ENCODE measurements at regions not wholly inside any gene's neighbourhood (a gene's known extent, or its start where the extent isn't known, plus 50 kb on each side); places are given as distances from the start of the nearest gene placed in this dataset.
"Not testable (repeated sequence)": the region's sequence is repeated elsewhere in the genome, so short reads cannot be mapped to it uniquely, and the experiment has no call there.

DNA sequence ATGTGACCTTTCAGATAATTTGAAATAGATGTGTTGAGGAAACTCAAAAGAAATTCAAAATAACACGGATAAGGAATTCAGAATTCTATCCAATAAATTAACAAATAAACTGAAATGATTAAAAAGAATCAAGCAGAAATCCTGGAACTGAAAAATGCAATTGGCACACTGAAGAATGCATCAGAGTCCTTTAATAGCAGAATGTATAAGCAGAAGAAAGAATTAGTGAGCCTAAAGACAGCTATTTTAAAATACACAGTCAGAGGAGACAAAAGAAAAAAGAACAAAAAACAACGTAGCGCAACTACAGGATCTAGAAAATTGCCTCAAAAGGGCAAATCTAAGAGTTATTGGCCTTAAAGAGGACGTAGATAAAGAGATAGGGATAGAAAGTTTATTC is 99.6 kb upstream of the SAMSN1 start:
- H3K4me3 ChIP-seq, result no peak overlapping the region
- H3K27ac ChIP-seq, result no peak overlapping the region
- no peaks in the 10 kb centered on the region for H3K36me3 ChIP-seq
- peaks cover 5% of the 10 kb centered on the region for H3K9me3 ChIP-seq
- H3K4me1 ChIP-seq (ENCODE audit: control insufficient read depth in 1 of 2, low read depth in 2 of 2), result no peaks in the 10 kb centered on the region
- TF ChIP-seq, protein P1, sequence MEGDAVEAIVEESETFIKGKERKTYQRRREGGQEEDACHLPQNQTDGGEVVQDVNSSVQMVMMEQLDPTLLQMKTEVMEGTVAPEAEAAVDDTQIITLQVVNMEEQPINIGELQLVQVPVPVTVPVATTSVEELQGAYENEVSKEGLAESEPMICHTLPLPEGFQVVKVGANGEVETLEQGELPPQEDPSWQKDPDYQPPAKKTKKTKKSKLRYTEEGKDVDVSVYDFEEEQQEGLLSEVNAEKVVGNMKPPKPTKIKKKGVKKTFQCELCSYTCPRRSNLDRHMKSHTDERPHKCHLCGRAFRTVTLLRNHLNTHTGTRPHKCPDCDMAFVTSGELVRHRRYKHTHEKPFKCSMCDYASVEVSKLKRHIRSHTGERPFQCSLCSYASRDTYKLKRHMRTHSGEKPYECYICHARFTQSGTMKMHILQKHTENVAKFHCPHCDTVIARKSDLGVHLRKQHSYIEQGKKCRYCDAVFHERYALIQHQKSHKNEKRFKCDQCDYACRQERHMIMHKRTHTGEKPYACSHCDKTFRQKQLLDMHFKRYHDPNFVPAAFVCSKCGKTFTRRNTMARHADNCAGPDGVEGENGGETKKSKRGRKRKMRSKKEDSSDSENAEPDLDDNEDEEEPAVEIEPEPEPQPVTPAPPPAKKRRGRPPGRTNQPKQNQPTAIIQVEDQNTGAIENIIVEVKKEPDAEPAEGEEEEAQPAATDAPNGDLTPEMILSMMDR (IDR thresholded peaks at IDR 0.05), result no peak
- no peaks in the 10 kb centered on the region for H3K27me3 ChIP-seq (replicated peaks; ENCODE audit: insufficient read depth)
- DNase-seq (ENCODE audit: low spot score) (no peak), ATAC-seq (ENCODE audit: insufficient number of reproducible peaks, low FRiP score, low read depth) (no peak)

DNA sequence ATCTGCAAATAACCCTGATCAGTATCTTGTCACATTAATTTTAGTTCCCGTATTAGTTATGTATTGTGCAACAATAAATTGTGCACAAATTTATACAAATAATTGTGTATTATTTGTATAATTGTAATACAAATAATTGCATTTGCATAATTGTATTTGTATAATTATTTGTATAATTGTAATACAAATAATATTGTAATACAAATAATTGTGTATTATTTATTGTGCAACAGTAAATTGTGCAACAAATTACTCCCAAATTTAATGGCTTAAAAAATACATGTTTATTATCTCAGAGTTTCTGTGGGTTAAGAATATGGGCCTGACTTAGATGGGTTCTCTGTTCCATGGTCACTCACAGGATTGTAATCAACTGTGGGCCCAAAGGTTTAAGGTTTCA is 86.2 kb upstream of the SAMSN1 start:
- Histone ChIP-seq H3K9me3 (no peaks in the 10 kb centered on the region), H3K4me3 (no peak overlapping the region), H3K27ac (no peak overlapping the region), H3K27me3 (replicated peaks; ENCODE audit: insufficient read depth) (no peaks in the 10 kb centered on the region), H3K4me1 (ENCODE audit: control insufficient read depth in 1 of 2, low read depth in 2 of 2) (no peaks in the 10 kb centered on the region), H3K36me3 (no peaks in the 10 kb centered on the region)
- DNase-seq (ENCODE audit: low spot score) (no peak), ATAC-seq (ENCODE audit: insufficient number of reproducible peaks, low FRiP score, low read depth) (no peak)
- TF ChIP-seq, protein P1 (IDR thresholded peaks at IDR 0.05), result no peak

DNA sequence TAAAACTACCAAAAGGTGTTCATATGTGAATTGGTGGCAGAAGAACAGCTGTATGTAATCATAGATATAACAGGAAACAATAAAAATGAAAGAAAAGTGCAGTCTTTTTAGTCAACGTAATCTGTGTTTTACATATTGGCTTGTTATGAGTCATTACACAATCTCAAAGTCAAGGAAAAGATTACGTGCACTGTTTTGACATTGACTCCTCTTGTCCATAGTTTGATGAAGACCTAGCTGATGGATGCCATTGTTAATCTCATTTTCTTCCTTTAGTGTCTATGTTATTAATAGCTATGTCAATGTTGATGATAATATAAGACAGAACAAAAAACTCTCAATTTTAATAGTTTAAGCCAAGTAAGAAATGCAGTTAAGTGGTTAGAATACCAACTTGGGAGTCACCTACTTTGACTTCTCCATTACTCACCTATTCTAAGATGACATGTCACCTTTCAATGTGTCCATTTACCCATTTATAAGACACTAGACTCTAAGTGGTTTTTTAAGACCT is 84.5 kb upstream of the SAMSN1 start:
- no peaks in the 10 kb centered on the region for H3K36me3 ChIP-seq
- ATAC-seq (ENCODE audit: insufficient number of reproducible peaks, low FRiP score, low read depth), result no peak
- H3K27me3 ChIP-seq (replicated peaks; ENCODE audit: insufficient read depth), result no peaks in the 10 kb centered on the region
- no peak overlapping the region for H3K27ac ChIP-seq
- H3K4me1 ChIP-seq (ENCODE audit: control insufficient read depth in 1 of 2, low read depth in 2 of 2), result no peaks in the 10 kb centered on the region
- no peak for DNase-seq (ENCODE audit: low spot score)
- H3K9me3 ChIP-seq, result no peaks in the 10 kb centered on the region
- H3K4me3 ChIP-seq, result no peak overlapping the region
- TF ChIP-seq, protein P1 (IDR thresholded peaks at IDR 0.05), result no peak

DNA sequence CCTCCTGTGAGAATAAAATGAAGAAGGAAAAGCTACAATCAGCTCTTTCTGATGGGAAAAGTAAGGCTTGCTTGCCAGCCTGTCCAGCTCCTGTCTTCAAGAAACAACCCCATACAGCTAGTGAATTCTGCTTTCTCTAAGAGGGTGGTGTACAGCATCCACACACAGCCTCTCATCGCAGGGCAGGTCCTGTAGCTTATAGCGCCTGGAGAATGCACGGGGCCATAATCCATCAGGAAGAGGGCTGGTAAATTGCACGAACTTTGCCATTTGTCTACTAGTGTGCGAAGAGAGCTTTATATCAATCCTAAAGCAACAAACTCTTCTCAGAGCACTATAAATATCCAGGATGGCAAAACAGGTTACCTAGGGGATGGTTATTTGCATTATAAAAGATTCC is 83.3 kb upstream of the SAMSN1 start:
- no peaks in the 10 kb centered on the region for H3K36me3 ChIP-seq
- no peak overlapping the region for H3K27ac ChIP-seq
- H3K4me1 ChIP-seq (ENCODE audit: control insufficient read depth in 1 of 2, low read depth in 2 of 2), result no peaks in the 10 kb centered on the region
- H3K9me3 ChIP-seq, result no peaks in the 10 kb centered on the region
- TF ChIP-seq, protein P1 (IDR thresholded peaks at IDR 0.05), result no peak
- ATAC-seq (ENCODE audit: insufficient number of reproducible peaks, low FRiP score, low read depth) (no peak), DNase-seq (ENCODE audit: low spot score) (no peak)
- no peaks in the 10 kb centered on the region for H3K27me3 ChIP-seq (replicated peaks; ENCODE audit: insufficient read depth)
- H3K4me3 ChIP-seq, result no peak overlapping the region

DNA sequence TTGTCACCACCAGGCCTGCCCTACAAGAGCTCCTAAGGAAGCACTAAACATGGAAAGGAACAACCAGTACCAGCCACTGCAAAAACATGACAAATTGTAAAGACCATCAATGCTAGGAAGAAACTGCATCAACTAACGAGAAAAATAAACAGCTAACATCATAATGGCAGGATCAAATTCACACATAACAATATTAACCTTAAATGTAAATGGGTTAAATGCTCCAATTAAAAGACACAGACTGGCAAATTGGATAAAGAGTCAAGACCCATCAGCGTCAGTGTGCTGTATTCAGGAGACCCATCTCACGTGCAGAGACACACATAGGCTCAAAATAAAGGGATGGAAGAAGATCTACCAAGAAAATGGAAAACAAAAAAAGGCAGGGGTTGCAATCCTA is 77.0 kb upstream of the SAMSN1 start:
- not testable (repeated sequence) for DNase-seq (ENCODE audit: low spot score); H3K27me3 ChIP-seq (replicated peaks; ENCODE audit: insufficient read depth); ATAC-seq (ENCODE audit: insufficient number of reproducible peaks, low FRiP score, low read depth)

DNA sequence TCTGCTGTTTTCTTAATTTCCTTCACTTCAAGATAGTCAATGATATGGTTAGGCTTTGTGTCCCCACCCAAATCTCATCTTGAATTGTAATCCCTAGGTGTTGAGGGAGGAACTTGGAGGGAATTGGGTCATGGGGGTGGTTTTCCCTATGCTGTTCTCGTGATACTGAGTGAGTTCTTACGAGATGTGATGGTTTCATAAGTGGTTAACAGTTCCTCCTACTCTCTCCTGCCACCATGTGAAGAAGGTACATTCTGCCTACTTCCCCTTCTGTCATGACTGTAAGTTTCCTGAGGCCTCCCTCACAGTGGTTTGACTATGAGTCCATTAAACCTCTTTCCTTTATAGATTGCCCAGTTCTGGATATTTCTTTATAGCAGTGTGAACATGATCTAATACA is 74.0 kb upstream of the SAMSN1 start:
- H3K27me3 ChIP-seq (replicated peaks; ENCODE audit: insufficient read depth), result no peaks in the 10 kb centered on the region
- ATAC-seq (ENCODE audit: insufficient number of reproducible peaks, low FRiP score, low read depth), result no peak
- H3K36me3 ChIP-seq, result no peaks in the 10 kb centered on the region
- DNase-seq (ENCODE audit: low spot score), result no peak
- H3K9me3 ChIP-seq, result no peaks in the 10 kb centered on the region
- no peak overlapping the region for H3K4me3 ChIP-seq
- TF ChIP-seq, protein P1 (IDR thresholded peaks at IDR 0.05), result no peak
- no peak overlapping the region for H3K27ac ChIP-seq
- no peaks in the 10 kb centered on the region for H3K4me1 ChIP-seq (ENCODE audit: control insufficient read depth in 1 of 2, low read depth in 2 of 2)

More for the DNA sequence above, 77.0 kb upstream of the SAMSN1 start:
- H3K36me3 ChIP-seq; H3K9me3 ChIP-seq; H3K4me1 ChIP-seq (ENCODE audit: control insufficient read depth in 1 of 2, low read depth in 2 of 2); H3K27ac ChIP-seq; H3K4me3 ChIP-seq: not testable (repeated sequence)
